Glutamatergic neuron (in vitro differentiated cells): ENCODE measurements at regions not wholly inside any gene's neighbourhood (a gene's known extent, or its start where the extent isn't known, plus 50 kb on each side); places are given as distances from the start of the nearest gene placed in this dataset.

ENCODE experiments used
- DNase-seq: peaks from one replicate; pipeline ENCODE4 v3.0.0; 2022
- H3K27ac Mint-ChIP-seq: one replicate; pipeline ENCODE4 v1.8.0; 2020; ENCODE audit warnings: mild to moderate bottlenecking, mixed read lengths, inconsistent platforms; ENCODE audit not compliant: unreplicated experiment
- H3K27me3 Mint-ChIP-seq: one replicate; pipeline ENCODE4 v1.8.0; 2020; ENCODE audit warnings: mild to moderate bottlenecking, moderate library complexity, mixed read lengths, inconsistent platforms; ENCODE audit not compliant: unreplicated experiment
- H3K36me3 Mint-ChIP-seq: one replicate; pipeline ENCODE4 v1.8.0; 2020; ENCODE audit warnings: mild to moderate bottlenecking, mixed read lengths, inconsistent platforms; ENCODE audit not compliant: unreplicated experiment
- H3K4me1 Mint-ChIP-seq: one replicate; pipeline ENCODE4 v1.8.0; 2020; ENCODE audit warnings: mild to moderate bottlenecking, low read depth, mixed read lengths, inconsistent platforms; ENCODE audit not compliant: unreplicated experiment
- H3K4me3 Mint-ChIP-seq: one replicate; pipeline ENCODE4 v1.8.0; 2020; ENCODE audit warnings: mild to moderate bottlenecking, mixed read lengths, inconsistent platforms; ENCODE audit not compliant: unreplicated experiment
- H3K9me3 Mint-ChIP-seq: one replicate; pipeline ENCODE4 v1.8.0; 2020; ENCODE audit warnings: mild to moderate bottlenecking, moderate library complexity, mixed read lengths, inconsistent platforms; ENCODE audit not compliant: unreplicated experiment
- CTCF ChIP-seq: fragments of 200-600 bp; sonication (generic); IDR thresholded peaks from one replicate; pipeline ENCODE4 v1.5.0; 2021; ENCODE audit not compliant: partially characterized antibody, unreplicated experiment

DNA sequence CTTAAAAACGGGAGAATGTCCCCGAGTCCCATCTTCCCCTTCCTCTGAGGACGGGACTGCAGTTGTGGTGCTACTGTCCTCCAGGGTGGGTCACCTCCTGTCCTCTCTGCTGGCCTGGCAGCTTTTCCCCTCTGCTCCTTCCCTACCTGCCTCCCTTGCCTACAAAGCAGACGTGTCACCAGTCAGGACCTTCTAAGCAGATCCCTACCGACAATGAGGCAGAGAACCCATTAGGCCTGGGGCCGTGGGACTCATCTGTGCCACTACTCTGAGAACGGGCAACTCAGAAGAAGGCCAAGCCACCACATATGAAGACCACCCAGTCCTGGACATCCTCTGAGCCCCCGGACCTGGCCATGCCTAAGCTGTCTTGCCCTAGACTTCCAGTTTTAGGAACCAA is 103.0 kb upstream of the TEX51 start:
- Mint-ChIP-seq H3K4me3 (peak overlapping the region; percentile 40), H3K9me3 (peaks cover 11% of the 10 kb centered on the region)

GRCh38 chr2:126796931-126797621 is 101.6 kb upstream of the TEX51 start:
- Mint-ChIP-seq H3K4me3 (no peak overlapping the region), H3K9me3 (peaks cover 11% of the 10 kb centered on the region), H3K4me1 (peaks cover 29% of the 10 kb centered on the region), H3K27ac (peak overlapping the region; percentile 9), H3K36me3 (no peaks in the 10 kb centered on the region), H3K27me3 (peaks cover 3% of the 10 kb centered on the region)
- no peak for TF ChIP-seq CTCF
- no peak for DNase-seq

More for the DNA sequence above, 103.0 kb upstream of the TEX51 start:
- Mint-ChIP-seq H3K4me1 (peaks cover 29% of the 10 kb centered on the region), H3K27me3 (peaks cover 3% of the 10 kb centered on the region), H3K36me3 (no peaks in the 10 kb centered on the region), H3K27ac (peak overlapping the region; percentile 67)
- TF ChIP-seq CTCF = no peak
- no peak for DNase-seq

GRCh38 chr2:126797622-126798275 is 100.9 kb upstream of the TEX51 start:
- Mint-ChIP-seq H3K4me3 (no peak overlapping the region), H3K4me1 (peaks cover 28% of the 10 kb centered on the region), H3K36me3 (no peaks in the 10 kb centered on the region), H3K27ac (no peak overlapping the region), H3K9me3 (peaks cover 8% of the 10 kb centered on the region), H3K27me3 (peaks cover 3% of the 10 kb centered on the region)
- DNase-seq = no peak
- no peak for TF ChIP-seq CTCF

- Mint-ChIP-seq H3K36me3 (no peaks in the 10 kb centered on the region), H3K9me3 (peaks cover 7% of the 10 kb centered on the region), H3K27ac (no peak overlapping the region), H3K4me3 (no peak overlapping the region), H3K4me1 (peaks cover 22% of the 10 kb centered on the region), H3K27me3 (peaks cover 1% of the 10 kb centered on the region)
- no peak for DNase-seq
- no peak for TF ChIP-seq CTCF
These were observed 100.2 kb upstream of the TEX51 start for GRCh38 chr2:126798276-126799140.
